Right lobe of liver (tissue), 6 donors: ENCODE measurements at regions not wholly inside any gene's neighbourhood (a gene's known extent, or its start where the extent isn't known, plus 50 kb on each side); places are given as distances from the start of the nearest gene placed in this dataset.

Experiments
- ATAC-seq, 4 donors: fragments of 200-7000 bp; cut with Tn5 transposase; one replicate each; pipeline ENCODE4 v1.9.1; 2020; ENCODE audit warnings: mild to moderate bottlenecking in 4 of 4, moderate library complexity in 4 of 4
- DNase-seq, 3 donors: peaks; one replicate each; pipeline ENCODE4 v3.0.0-alpha.2; 2020
- H3K27ac ChIP-seq, 3 donors: fragments of 200-600 bp; one replicate each; pipeline ENCODE4 v1.8.0; 2022
- H3K27me3 ChIP-seq, 2 donors: fragments of 200-600 bp; one replicate each; pipeline ENCODE4 v1.8.0; 2022
- H3K36me3 ChIP-seq, 4 donors: fragments of 200-600 bp; sonication (generic) in 1 of 4; one replicate each; pipeline versions ENCODE4 v1.5.1 to v1.8.0; 2017 to 2022; ENCODE audit warnings: control low read depth in 1 of 4
- H3K4me1 ChIP-seq, 4 donors: fragments of 200-600 bp; sonication (generic) in 1 of 4; one replicate each; pipeline versions ENCODE4 v1.5.1 to v1.8.0; 2017 to 2022; ENCODE audit warnings: control low read depth in 1 of 4
- H3K4me3 ChIP-seq, 3 donors: fragments of 200-600 bp; one replicate each; pipeline ENCODE4 v1.8.0; 2022
- H3K9me3 ChIP-seq, 4 donors: fragments of 200-600 bp; sonication (generic) in 1 of 4; one replicate each; pipeline versions ENCODE4 v1.5.1 to v1.8.0; 2017 to 2022; ENCODE audit warnings: control low read depth in 1 of 4
- CTCF ChIP-seq, 4 donors: fragments of 200-600 bp in 3 of 4; fragments of 450-650 bp in 1 of 4; IDR thresholded peaks; one replicate each; pipeline versions ENCODE4 v1.5.1 to v1.8.0; 2016 to 2022; ENCODE audit warnings: antibody characterized with exemption in 4 of 4, mild to moderate bottlenecking in 2 of 4
- POLR2A ChIP-seq: fragments of 450-650 bp; IDR thresholded peaks from one replicate; pipeline ENCODE4 v1.6.1; 2017; ENCODE audit warnings: antibody characterized with exemption, mild to moderate bottlenecking
- WGBS: methylation state at CpG from one replicate; pipeline ENCODE4 v1.1.6; 2018; ENCODE audit warnings: low coverage, low lambda C conversion rate; ENCODE audit not compliant: insufficient coverage; ENCODE audit errors: missing lambda C conversion rate; 5-methylcytosine and 5-hydroxymethylcytosine counted together
- intact Hi-C, 2 donors: fragments of 100-400 bp; cut with DNase I; formaldehyde crosslinking; loops; one replicate each; pipeline versions ENCODE4 v1.11.2 to v1.14.1; 2022
- donor health status: DM: no; HTN: yes; CAD: no.
- donor health status: DM: no; HTN: no; CAD: no.
- donor health status: DM: no; HTN: no; CAD: no.
- donor health status: DM: no; HTN: yes; CAD: no.
- donor health status: DM: no; HTN: yes; CAD: no.

DNA sequence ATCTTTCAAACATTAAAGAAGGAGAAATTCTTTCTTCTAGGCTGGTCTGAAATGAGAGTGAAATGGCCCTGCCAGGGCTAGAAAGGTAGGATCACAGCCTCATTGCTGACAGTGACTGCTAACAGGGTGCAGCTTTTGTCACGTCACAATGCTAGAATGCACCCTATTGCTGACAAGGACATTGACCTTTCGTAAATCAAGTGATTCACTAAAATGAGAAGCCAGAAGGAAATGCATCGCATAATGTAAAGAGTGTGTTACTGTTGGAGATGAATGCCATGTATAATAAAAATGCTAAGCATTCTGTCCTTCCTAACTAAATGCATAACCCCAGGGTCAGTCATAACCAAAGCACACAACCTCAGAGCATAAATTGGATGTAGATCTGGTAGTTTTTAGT, 732.9 kb downstream of the TDRD15 start:
- intact Hi-C loops, result no loop called here
- ATAC-seq, result no peak

DNA sequence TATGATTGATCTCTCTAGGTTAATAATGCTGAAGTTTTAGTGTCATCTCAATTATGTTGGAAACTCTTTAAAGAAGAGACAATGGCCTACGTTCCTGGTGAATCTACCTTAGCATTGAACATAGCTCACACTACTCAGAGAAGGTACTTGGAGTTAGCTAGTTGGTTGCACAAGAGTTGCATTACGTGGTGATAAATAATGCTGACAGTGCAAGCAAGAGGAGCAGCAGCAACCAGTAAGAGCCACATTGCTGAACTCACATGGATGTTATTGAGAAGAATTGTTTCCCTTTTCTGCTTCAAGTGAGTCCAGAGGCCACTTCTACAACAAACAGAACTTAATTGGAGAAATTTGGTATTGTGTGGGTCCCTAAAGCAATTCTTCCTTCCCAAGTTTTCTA, 737.1 kb downstream of the TDRD15 start:
- Histone ChIP-seq H3K27ac (no peak overlapping the region), H3K4me3 (no peak overlapping the region), H3K9me3 (no peaks in the 10 kb centered on the region), H3K36me3 (no peaks in the 10 kb centered on the region), H3K27me3 (no peaks in the 10 kb centered on the region), H3K4me1 (no peaks in the 10 kb centered on the region)
- 53% methylated on average over 2 of the region's 2 CpGs for WGBS
- no peak for DNase-seq
- ATAC-seq, result no peak
- intact Hi-C loops, result no loop called here
- no peak for TF ChIP-seq POLR2A
- TF ChIP-seq CTCF (IDR thresholded peaks at IDR 0.05), result no peak

More for the DNA sequence above, 732.9 kb downstream of the TDRD15 start:
- TF ChIP-seq POLR2A, result no peak
- TF ChIP-seq CTCF (IDR thresholded peaks at IDR 0.05), result no peak
- no peaks in the 10 kb centered on the region for H3K9me3 ChIP-seq
- WGBS, result 45% methylated on average over 3 of the region's 3 CpGs
- H3K4me1 ChIP-seq, result no peaks in the 10 kb centered on the region
- H3K27me3 ChIP-seq, result no peaks in the 10 kb centered on the region
- DNase-seq, result no peak
- no peak overlapping the region for H3K4me3 ChIP-seq
- no peak overlapping the region for H3K27ac ChIP-seq
- H3K36me3 ChIP-seq, result no peaks in the 10 kb centered on the region

DNA sequence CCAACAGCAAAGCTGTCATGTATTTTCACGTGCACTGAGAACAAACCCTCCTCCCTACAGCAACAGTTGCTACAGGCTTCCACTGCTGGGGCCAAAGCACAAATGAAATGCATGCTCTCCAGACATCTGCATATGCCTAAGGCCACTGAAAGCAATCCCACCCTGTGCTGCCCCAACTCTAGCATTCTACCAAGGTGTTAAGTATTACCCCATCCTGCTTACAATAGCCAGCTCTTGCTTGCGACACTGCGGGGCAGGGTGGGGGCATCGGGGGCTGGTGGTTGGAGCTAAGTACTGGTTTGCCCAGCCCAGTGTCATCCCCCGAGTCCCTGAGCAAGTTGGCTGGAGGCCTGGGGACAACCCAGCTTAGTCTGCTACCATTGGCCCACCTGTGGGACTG, 742.5 kb downstream of the TDRD15 start:
- DNase-seq (peak in 1 of 3 donors; percentile 20), ATAC-seq (no peak)
- Histone ChIP-seq H3K27ac (no peak overlapping the region), H3K36me3 (no peaks in the 10 kb centered on the region), H3K4me1 (no peaks in the 10 kb centered on the region), H3K9me3 (no peaks in the 10 kb centered on the region), H3K4me3 (no peak overlapping the region), H3K27me3 (no peaks in the 10 kb centered on the region)
- TF ChIP-seq CTCF (IDR thresholded peaks at IDR 0.05), result no peak
- WGBS, result 43% methylated on average over 1 of the region's 5 CpGs
- intact Hi-C loops, result no loop called here

- 54% methylated on average over 4 of the region's 4 CpGs for WGBS
- DNase-seq, result no peak
- H3K4me1 ChIP-seq, result no peaks in the 10 kb centered on the region
- H3K4me3 ChIP-seq, result no peak overlapping the region
- H3K9me3 ChIP-seq, result no peaks in the 10 kb centered on the region
- H3K27ac ChIP-seq, result no peak overlapping the region
- TF ChIP-seq POLR2A, result no peak
- TF ChIP-seq CTCF (IDR thresholded peaks at IDR 0.05), result no peak
- intact Hi-C loops, result no loop called here
- H3K36me3 ChIP-seq, result no peaks in the 10 kb centered on the region
- no peaks in the 10 kb centered on the region for H3K27me3 ChIP-seq
- ATAC-seq, result no peak
These were observed 764.1 kb downstream of the TDRD15 start for GRCh38 chr2:21887881-21888280.

DNA sequence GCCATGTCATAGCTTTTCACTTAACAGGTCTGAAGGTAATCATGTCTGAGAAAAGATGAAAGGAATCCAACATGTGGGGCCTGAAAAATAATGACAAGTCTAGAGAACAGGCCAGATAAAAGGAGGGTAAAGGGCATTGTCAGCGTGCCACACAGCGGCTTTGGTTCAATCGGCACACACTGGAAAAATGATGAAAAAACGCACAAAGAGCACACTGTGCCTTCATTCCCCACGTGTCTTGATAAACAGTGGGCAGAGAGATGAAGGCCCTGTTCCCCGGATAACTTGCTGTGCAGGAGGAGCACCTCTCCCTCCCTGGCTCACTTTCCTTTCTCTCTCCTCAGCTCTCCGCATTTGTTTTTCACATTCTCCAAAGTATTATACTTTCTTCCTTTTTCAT, 766.3 kb downstream of the TDRD15 start:
- DNase-seq, result no peak
- 64% methylated on average over 7 of the region's 7 CpGs for WGBS
- ATAC-seq, result no peak
- Histone ChIP-seq H3K36me3 (no peaks in the 10 kb centered on the region), H3K4me3 (no peak overlapping the region), H3K9me3 (no peaks in the 10 kb centered on the region), H3K27ac (no peak overlapping the region), H3K27me3 (no peaks in the 10 kb centered on the region), H3K4me1 (no peaks in the 10 kb centered on the region)
- TF ChIP-seq CTCF (IDR thresholded peaks at IDR 0.05) (no peak), POLR2A (no peak)
- intact Hi-C loops, result no loop called here
